Activated T-cell treated with anti-CD3 and anti-CD28 coated beads for 1 hour (primary cell): ENCODE measurements at regions not wholly inside any gene's neighbourhood (a gene's known extent, or its start where the extent isn't known, plus 50 kb on each side); places are given as distances from the start of the nearest gene placed in this dataset.

Experiments
- DNase-seq: peaks from one replicate; pipeline ENCODE4 v3.0.0-alpha.2; 2020; ENCODE audit warnings: low read depth

DNA sequence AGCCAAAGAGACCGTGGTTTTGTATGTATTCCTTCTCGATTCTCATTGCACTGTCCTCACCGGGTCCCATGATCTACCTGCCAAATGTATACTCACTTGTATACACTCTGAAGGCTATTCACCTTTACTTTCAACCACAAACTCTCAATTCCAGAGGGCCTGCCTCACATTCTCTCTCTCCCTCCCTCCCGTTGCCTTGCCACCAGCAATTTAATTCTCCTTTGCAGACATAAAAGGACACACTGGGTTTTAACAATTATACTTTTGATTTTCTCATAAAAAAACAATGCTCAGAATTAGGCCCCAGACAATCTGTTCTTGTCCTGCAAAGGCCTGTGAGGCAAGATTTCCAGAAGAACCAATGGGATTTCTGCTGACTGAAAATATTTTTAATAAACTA lies 265.1 kb upstream of the PSMD7 start:
- no peak for DNase-seq

DNA sequence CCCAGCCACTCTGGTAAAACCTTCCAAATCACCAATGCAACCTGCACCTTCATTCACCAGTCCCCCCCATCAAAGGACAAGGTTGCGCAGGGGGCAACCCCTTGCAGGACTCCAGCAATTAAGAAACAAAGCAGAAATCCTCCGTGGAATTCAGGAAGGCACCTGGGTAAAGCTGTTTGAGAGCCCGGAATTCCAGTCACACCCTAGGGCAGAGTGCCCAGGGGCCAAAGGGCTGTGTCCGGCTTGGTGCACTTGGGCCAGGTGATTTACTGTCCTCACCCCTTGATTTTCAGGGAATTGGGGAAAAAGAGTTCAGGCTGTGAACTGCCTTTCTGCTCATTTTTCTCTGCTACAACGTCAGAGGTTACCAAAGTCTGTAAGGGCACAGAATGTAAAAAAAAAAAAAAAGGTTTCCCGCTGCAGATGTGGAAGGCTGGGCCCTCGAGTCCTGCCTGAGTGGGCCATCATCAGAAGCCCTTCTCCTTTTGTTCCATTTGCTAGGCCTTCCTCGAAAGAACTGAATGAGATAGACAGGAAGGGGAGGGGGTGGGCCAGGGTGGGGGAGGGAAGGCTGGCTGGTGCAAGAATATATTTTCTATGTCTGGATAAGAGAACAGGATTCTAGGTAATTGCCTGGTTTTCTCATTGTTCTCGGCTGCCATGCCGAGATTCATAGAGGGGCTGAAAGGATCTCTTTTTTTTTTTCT lies 266.5 kb upstream of the PSMD7 start:
- no peak for DNase-seq

DNA sequence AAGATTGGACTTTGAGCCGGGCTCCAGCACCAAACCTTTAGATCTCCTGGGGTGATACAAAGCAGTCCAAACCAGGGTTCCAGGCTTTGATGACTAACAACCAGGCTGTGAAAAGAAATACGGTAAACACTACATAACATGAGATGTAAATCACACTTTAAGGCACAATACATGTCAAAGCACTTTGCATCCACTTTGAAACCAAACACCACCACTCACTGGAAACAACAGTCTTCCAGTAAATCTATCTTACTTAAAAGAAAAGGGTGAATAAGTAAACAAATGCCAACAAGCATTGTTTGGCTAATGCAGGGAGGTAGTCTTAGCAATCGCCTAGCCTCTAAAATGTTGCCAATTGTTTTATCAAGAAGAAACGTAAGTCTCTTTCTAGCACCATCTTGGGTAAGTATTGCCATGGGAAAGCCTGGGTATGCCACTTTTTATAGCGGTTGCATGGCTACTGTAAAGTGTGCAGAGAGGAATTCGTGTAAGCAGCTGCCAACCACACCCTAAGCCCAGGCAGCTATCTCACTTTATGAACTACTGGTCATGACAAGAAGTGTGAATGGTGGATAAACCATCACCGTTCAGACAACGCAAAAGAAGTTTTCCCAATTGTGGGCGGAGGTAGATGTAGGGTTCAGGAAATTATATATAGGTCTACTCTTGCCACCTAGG lies 267.4 kb upstream of the PSMD7 start:
- DNase-seq, result no peak

DNA sequence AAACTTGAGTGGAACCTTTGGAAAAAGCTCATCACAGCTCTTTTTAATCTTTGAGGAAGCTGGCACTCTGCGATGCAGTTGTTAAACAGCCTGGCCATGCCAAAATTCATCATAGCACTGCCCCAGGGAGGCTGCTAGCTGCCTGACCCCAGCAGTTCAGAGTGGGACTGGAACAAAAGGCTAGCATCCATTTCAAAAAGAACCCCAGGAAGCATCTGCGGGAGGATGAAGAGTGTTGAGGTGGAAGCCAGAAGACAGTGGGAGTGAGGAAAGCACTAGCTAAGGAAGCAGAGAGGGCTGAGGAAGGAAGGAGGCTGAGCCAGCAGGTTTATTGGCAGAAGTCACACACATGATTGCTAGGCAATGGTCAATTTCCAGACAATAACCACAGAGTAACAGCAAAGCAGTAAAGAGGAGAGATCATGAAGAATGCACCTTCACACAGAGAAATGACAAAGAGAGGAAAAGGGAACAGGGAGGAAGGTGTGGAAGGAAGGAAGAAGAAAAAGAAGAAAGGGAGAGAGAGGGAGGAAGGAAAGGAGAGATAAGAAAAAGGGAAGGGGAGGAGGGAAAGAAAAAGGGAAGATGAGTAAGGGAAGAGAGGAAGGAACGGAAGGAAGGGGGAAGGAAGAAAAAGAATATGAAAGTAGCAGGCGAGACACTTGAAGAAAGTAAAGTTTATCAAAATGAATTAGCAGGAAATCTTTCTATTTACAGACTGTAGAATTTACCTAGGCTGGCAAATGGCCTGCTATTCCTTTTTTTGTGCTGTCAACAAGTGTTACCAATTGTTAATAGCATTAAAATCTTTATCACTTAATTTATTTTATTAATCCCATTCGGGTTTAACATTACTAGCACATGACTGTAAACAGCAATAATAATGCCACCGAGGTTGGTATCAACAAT lies 270.0 kb upstream of the PSMD7 start:
- DNase-seq, result no peak

DNA sequence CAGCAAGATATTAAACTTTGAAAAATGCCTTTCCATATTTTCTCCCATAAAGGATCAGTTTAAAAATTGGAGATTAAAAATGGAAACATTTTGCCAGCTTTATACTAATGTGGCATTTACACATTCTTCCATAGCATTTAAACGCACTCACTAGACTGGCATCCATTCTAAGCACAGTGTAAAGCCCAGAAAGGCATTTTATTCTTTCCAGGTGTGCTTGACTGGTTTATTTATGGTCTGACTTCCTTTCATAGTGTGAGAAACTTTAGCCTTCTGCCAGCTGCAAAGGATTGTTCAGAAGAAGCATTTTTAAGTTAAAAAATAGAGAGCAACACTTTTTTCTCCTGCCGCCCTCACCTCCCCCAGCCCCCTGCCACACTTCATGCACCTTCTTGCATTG lies 271.7 kb upstream of the PSMD7 start:
- no peak for DNase-seq

DNA sequence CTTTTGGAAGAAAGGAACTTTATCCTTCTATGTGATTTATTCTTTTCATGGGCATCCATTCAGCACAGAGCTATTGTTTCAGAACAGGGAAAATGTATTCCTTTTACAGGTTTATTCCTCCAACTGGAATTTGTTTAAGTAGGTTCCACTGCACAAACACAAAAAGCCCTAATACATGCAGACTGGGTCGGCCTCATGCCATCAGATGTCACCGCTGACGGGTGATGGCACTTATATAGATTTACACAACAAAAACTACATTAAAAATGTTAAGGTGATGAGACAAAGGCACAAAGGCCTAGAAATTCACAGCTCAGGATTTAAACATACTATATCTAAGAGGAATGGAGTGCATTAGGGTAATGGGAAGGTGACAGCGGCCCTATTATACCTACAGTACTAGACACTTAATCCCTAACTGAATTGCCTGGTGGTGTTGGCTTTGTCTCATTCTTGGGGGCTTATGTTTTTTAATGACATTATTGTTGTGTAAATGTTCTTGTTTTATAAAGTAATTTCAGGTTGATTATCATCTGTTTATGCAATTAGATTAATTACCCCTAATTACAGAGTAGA lies 276.4 kb upstream of the PSMD7 start:
- no peak for DNase-seq

DNA sequence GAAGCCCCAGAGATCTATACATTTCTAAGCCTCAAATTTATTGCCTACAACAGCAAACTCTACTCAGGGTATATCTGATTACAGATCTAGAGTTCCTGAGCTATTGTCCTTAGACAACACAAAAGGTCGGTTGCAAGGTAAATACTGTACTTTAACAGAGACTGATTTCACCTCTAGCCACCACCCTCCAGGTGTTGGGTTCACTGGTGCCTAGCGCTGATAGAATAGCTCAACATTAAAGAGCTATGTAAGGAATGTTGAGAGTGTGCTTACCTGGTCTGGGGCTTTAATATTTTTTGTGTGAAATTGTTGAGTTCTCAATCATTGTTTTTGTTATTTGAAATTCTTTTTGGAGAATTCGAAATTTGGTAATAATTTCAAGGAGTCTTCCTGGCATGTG lies 277.0 kb upstream of the PSMD7 start:
- no peak for DNase-seq

DNA sequence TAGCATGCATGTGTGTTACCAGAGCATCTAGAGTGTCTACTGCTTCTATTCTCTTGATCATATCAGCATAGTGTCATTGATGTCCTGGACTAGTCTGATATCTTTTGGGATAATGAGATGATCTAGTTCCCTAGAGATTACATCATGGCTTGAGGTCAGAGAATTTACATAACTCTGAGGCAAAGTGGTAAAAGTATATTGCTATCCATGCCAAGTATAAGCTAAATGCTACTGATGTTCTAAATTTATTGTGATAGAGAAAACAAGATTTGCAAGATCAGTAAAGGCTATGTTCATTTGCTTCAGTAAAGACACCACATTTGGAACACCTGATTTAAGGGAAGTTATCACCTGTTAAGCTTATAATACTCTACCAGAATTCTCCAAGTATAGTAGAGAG lies 280.7 kb upstream of the PSMD7 start:
- no peak for DNase-seq

DNA sequence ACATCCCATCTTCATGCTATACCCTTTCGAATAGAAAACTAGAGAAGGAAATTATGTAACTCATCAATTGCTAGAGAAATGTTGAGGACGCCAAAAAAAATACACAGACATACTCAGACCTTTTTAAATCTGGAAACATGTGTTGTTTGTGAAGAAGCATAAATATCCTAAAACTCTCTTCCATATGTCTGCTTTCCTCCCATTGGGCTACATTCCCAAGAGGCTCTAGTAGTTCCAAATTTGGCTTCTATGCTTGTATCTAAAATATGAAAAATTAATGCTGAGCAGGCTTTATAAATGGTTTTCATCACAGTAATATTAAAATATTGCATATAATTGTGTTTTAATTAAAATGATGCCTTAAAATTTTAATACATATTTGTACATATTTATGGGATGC lies 297.9 kb upstream of the PSMD7 start:
- no peak for DNase-seq

DNA sequence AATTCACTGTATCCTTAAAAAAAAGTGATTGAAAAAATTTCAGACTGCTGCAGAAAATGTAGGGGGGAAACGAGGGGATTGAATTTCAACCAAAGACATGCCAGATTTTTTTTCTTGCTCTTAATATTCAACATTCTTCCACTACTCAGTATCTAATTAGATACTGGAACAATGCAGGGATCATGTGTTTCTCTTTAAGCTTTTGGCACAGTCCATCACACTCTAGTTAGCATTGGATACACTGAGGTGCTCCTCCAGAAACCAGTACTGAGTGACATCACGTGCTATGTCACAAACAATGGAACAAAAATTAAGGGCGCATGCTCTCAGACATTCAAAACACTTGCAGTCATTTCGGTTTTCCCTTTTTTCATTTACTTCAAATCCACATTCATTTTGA lies 298.6 kb upstream of the PSMD7 start:
- no peak for DNase-seq

DNA sequence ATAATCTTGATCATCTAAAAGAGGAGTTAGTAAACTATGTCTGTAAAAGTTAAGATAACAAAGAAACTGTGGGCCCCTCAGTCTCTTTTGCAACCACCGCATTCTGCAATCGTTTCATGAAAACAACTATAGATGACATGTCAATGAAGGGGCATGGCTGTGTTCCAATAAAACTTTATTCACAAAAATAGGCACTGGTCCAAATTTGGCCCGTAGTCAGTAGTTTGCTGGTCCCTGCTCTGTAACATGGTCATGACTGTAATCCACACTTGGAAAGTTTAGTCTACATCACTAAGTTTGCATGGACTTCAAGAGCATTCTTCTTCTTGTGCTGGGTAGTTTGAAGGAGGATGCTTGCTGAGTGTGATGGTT lies 299.3 kb upstream of the PSMD7 start:
- no peak for DNase-seq

DNA sequence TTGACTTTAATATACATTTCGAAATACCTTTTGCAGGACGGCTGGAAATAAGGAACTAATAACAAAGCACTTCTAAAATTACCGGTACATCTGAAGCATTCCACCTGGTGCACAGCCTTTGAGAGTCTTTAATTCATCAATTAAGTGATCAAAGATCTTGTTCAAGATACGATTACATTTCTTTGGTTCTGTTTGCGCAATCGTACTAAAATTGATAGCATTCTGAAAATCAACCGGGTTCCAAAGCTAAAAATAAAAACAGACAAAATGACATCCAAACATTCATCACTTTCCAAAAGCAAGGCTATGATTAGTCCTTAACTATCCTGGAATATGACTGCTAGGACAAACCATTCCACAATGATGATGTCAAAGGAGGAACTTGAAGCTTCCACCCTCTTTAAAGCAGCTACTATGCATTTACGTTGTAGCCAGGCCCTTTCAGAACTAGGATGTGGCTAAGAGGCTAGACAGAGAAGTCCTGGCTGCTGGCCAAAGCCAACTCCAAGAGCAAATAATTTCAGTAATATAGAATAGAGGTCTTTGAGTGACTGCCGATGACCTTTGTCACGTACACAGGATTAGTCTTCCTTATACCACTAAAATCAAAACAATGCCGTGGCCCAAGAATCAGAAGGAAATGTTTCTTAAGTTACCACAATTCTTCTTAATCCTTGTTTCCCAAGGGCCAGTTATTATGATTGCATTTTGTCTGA lies 299.8 kb upstream of the PSMD7 start:
- no peak for DNase-seq

DNA sequence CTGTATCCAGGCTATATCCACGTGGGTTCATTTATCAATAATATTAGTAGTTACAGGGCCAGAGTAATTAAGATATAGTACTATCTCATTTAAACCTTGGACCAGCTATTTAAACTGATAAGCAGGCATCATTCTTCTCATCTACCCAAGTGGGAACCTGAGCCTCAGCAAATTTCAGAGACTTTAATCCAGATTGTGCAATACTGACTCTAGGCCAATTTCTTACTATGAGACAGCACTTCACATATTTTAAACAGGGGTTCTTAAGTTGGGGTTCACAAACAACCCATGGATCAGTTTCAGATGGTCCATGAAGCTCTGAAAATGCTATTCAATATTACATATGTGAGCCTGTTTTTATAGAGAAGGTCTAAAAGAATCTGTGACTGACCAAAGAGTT lies 302.7 kb upstream of the PSMD7 start:
- no peak for DNase-seq

DNA sequence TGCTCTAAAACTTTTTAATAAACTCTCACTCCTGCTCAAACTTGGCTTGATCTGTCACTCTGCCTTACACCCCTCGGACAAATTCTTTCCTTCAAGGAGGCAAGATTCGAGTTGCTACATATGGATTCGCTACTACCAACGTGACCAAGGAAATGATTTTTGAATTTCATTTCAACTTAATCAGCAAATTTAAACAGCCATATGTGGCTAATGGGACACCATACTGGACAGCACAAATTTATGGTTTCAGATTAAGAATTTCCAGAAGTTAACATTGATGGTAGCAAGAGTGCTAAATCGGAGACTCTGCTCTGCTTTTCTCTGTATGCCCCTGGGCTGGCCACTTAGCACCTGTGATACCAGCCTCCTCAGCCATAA lies 318.2 kb upstream of the PSMD7 start:
- no peak for DNase-seq

DNA sequence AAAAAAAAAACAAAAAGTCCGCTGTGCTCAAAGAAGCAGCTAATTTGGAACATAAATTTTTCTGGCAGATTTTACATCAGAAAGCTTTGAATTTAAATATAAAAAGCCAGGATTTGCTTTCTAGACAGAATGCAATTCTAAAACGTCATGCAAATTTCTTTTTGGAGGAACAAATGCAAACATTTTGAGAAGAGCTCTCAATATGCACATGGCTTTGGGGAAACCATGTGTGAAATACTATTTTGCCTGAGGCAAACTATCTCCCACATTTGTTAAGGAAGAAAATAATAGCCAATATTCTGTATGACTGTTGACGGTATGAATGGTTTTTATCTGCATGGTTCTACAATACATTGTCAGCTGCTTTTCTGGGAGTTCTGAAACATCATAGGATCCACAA lies 320.0 kb upstream of the PSMD7 start:
- DNase-seq, result no peak

DNA sequence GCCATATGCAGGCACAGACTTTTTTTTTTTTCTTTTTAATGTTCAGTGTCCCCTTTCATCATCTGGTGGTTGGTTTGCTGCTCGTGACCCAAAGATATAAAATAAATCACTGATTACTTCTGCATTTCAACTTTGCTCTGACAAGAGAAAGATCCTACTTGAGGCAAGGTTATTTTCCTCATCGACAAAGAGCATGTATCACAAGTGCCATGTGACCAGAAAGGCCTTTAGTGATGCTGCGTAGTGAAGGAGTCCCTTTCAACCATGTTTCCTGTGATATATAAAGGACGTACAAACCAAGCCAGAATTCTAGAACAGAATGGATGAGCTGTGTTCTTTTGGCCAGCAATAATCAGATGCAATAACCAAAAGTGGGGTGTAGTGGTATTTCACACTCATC lies 323.4 kb upstream of the PSMD7 start:
- no peak for DNase-seq

DNA sequence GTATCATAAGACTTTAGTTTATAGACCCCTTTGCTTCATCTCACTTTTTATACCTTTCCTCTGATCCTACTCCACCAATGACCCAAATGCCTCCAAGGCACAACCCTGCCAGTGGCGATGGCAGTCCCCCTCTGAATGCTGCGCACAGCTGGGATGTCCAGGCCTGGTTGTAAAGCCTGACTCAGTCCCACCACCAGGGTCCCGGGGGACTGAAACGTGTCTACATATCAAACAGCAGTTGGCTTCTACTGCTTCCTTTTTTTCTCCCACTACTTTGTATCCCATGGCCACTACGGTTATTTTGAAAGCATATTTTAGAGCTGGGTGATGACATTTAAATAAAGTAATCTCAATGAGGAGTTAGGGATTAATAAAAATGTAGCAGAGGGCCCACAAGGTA lies 329.8 kb upstream of the PSMD7 start:
- no peak for DNase-seq

DNA sequence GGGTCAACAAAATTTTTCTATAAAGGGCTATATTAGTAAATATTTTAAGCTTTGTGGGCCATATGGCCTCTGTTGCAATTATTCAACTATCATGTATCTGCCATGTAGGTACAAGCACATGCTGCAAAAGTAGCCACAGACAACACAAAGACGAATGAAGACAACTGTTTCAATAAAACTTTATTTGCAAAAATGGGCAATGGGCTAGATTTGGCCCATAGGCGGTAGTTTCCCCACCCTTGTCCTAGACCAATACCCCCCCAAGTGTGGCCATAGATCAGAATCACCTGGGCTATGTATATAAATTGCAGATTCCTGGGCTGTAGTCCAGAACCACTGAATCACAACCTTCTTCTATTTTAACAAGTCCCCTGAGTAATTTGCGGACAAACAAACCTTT lies 331.0 kb upstream of the PSMD7 start:
- no peak for DNase-seq

DNA sequence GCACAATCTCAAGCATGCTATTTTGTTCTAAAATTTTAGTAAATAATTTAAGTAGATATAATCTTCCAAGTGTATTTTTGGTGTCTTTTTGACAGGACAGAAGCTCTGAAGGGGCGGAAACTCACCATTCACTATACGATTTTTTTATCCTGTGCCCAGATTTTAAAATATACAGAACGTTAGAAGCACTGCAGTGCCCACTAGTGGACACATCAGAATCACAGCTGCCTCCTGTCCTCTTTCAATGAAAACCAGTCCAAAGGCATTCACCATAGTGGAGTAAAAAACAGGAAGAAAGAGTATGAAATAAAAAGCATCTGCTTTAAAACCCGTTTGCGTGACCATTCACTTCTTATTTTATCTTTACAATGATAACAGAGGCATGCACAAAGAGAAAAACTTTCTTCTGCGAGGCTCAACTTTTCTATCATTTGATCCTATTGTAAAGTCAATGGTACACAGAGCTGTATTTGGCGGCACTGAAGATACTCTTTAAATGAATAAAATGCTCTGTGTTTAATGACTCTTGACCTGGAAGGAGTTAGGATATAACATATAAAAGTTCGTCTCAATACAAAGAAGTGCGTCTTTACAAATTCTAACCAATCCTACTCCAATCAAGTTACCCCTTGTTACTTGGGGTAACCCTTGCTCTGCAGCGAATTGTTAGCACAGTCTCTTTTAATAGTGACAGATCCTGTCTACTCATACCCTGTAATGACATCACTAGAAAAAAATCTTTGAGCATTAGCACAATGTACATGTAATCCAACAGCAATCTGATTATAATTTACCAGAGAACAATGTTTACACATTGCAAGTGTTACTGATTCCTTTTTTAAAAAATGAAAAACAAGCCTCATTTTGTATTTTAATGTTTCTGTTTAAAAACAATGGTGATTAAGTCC lies 339.8 kb upstream of the PSMD7 start:
- DNase-seq, result no peak

DNA sequence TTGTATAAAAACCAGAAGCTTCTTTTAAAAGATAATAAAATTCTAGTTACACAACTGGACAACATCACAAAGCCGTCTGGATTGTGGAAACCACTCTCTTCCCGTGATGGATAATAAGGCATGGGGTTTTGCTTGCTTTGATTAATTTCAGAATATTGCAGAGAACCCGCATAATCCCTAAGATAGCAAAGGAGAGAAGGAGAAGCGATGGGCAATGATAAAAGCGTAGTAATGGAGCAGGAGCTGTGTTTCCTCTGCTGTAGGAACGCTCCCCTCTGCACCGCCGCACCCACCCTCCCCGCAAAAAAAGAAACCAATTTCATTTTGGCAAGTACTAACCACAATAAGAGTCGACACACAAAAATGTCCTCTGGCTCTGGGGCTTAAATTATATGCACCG lies 340.9 kb upstream of the PSMD7 start:
- DNase-seq, result no peak

DNA sequence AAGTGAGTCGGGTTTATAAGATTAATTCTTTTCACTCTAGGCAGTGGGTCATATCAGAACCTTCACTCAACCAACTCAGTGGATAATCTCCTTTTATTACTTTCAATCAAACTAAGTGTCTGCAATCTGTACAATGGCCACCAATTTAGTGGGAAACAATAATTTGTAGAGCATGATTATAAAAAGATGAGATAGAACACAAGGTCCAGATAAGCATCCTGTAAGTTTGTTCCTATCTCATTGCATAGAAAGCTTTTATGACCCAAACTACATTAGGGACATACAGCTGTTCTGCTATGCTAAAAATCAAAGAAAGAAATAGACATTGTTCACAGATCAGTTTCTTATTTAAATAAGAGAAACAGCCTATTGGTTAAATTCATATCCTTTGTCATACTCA lies 341.4 kb upstream of the PSMD7 start:
- no peak for DNase-seq
